Breast epithelium (tissue), 4 donors: ENCODE measurements at regions not wholly inside any gene's neighbourhood (a gene's known extent, or its start where the extent isn't known, plus 50 kb on each side); places are given as distances from the start of the nearest gene placed in this dataset.

ENCODE experiments used
- DNase-seq, 2 donors: peaks; one replicate each; pipeline ENCODE4 v3.0.0-alpha.2; 2019; ENCODE audit warnings: low spot score in 2 of 2
- H3K27ac ChIP-seq, 2 donors: fragments of 200-600 bp; sonication (generic) in 1 of 2; one replicate each; pipeline ENCODE4 v1.5.1; 2016 to 2019; ENCODE audit warnings: mild to moderate bottlenecking in 1 of 2
- H3K27me3 ChIP-seq, 2 donors: fragments of 200-600 bp; sonication (generic) in 1 of 2; one replicate each; pipeline versions ENCODE4 v1.5.1 to v1.6.0; 2017 to 2019; ENCODE audit warnings: control low read depth in 1 of 2, mild to moderate bottlenecking in 1 of 2
- H3K36me3 ChIP-seq: fragments of 200-600 bp; one replicate; pipeline ENCODE4 v1.5.1; 2019
- H3K4me1 ChIP-seq, 2 donors: fragments of 200-600 bp; sonication (generic); one replicate each; pipeline ENCODE4 v1.5.1; 2016 to 2019; ENCODE audit warnings: control low read depth in 1 of 2
- H3K4me3 ChIP-seq, 3 donors: fragments of 200-600 bp; sonication (generic); 1 replicate in 2 of 3; 2 replicates in 1 of 3; pipeline ENCODE4 v1.5.1; 2016 to 2019; ENCODE audit warnings: mild to moderate bottlenecking in 3 of 3, moderate library complexity in 2 of 3
- H3K9me3 ChIP-seq, 2 donors: fragments of 200-600 bp; sonication (generic) in 1 of 2; one replicate each; pipeline ENCODE4 v1.5.1; 2016 to 2019; ENCODE audit warnings: control low read depth in 1 of 2
- POLR2A ChIP-seq: fragments of 450-650 bp; IDR thresholded peaks from one replicate; pipeline ENCODE4 v1.6.1; 2016; ENCODE audit warnings: antibody characterized with exemption, mild to moderate bottlenecking, moderate library complexity
- POLR2AphosphoS5 ChIP-seq, 3 donors: sonication (generic); formaldehyde crosslinking; IDR thresholded peaks; one replicate each; pipeline ENCODE4 v1.6.1; 2017; ENCODE audit warnings: antibody characterized with exemption in 3 of 3
- intact Hi-C: fragments of 100-400 bp; cut with DNase I; formaldehyde crosslinking; loops from one replicate; pipeline ENCODE4 v1.15.1; 2023; ENCODE audit warnings: low total_unique reads
- TF ChIP-seq, protein P1 (sequence below), 3 donors: fragments of 450-650 bp; IDR thresholded peaks; one replicate each; pipeline ENCODE4 v1.5.1; 2016 to 2017; ENCODE audit warnings: antibody characterized with exemption in 3 of 3, mild to moderate bottlenecking in 3 of 3, moderate library complexity in 3 of 3

DNA sequence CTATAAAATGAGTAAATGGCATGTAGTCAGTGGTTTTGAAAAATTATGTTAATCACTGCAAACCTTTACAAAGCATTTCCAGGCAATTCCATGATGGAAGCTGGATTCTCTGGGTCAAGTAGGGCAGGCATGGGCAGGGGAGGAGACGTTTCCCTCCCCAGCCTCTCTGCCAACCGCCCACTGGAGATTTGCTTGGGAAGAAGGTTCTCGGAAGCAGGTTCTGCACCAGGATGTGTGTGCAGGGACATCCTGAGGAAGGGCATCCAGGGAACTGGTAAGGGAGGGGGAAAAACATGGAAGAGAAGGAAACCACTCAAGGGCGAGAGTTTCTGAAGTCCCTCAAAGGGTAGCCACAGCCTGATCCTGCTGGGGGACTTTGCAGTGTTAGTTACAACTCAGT, 469.1 kb downstream of the TSHZ3 start:
- no peak overlapping the region for H3K4me3 ChIP-seq
- intact Hi-C loops, result no loop called here
- H3K4me1 ChIP-seq, result no peaks in the 10 kb centered on the region
- no peaks in the 10 kb centered on the region for H3K9me3 ChIP-seq
- H3K27me3 ChIP-seq, result no peaks in the 10 kb centered on the region
- H3K27ac ChIP-seq, result no peak overlapping the region
- no peaks in the 10 kb centered on the region for H3K36me3 ChIP-seq
- DNase-seq, result no peak
- TF ChIP-seq POLR2AphosphoS5 (IDR thresholded peaks at IDR 0.05), result no peak
- TF ChIP-seq, protein P1, sequence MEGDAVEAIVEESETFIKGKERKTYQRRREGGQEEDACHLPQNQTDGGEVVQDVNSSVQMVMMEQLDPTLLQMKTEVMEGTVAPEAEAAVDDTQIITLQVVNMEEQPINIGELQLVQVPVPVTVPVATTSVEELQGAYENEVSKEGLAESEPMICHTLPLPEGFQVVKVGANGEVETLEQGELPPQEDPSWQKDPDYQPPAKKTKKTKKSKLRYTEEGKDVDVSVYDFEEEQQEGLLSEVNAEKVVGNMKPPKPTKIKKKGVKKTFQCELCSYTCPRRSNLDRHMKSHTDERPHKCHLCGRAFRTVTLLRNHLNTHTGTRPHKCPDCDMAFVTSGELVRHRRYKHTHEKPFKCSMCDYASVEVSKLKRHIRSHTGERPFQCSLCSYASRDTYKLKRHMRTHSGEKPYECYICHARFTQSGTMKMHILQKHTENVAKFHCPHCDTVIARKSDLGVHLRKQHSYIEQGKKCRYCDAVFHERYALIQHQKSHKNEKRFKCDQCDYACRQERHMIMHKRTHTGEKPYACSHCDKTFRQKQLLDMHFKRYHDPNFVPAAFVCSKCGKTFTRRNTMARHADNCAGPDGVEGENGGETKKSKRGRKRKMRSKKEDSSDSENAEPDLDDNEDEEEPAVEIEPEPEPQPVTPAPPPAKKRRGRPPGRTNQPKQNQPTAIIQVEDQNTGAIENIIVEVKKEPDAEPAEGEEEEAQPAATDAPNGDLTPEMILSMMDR (IDR thresholded peaks at IDR 0.05), result no peak
- no peak for TF ChIP-seq POLR2A

DNA sequence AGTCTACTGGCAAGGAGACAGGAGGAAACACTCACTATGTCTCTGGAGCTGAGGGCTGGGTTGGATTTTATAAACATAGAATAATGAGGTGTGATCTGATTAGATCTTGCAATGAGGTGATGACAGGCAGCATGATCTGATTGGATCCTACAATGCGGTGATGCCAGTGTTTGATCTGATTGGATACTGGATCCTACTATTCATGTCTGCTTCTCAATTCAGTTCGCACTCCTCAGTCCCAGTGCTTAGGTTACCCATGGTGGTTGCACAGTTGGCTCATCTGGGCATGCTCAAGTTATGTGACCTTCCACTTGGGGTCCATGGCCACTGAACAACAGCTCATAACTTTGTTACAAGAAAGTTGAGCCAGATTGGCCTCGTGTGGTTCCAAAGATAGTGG, 469.5 kb downstream of the TSHZ3 start:
- Histone ChIP-seq H3K9me3 (no peaks in the 10 kb centered on the region), H3K4me1 (no peaks in the 10 kb centered on the region), H3K27me3 (no peaks in the 10 kb centered on the region), H3K4me3 (no peak overlapping the region), H3K36me3 (no peaks in the 10 kb centered on the region), H3K27ac (no peak overlapping the region)
- intact Hi-C loops, result no loop called here
- TF ChIP-seq POLR2AphosphoS5 (IDR thresholded peaks at IDR 0.05) (no peak), POLR2A (no peak)
- TF ChIP-seq, protein P1 (IDR thresholded peaks at IDR 0.05), result no peak
- DNase-seq, result no peak

DNA sequence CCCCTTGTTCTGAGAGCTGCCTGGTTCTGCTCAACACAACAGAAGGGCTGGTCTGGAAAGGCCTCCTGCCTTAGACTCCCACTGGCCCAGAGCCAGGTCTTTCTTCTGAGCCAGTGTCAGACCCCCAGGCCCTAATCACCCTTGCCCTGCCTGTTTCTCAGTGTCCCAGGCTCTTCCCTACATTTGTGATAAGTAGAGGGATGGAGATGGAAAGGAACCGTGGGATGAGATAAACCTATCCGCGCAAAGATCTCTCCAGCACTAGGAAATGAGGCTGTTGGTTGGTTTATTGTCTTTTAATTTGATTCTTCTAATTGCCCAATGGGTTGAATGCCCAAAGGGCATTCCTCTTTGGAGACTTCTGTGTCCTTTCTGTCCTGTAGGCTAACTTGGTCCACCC, 470.0 kb downstream of the TSHZ3 start:
- DNase-seq, result no peak
- TF ChIP-seq POLR2AphosphoS5 (IDR thresholded peaks at IDR 0.05) (no peak), POLR2A (no peak)
- TF ChIP-seq, protein P1 (IDR thresholded peaks at IDR 0.05), result no peak
- H3K36me3 ChIP-seq, result no peaks in the 10 kb centered on the region
- H3K4me1 ChIP-seq, result no peaks in the 10 kb centered on the region
- no peak overlapping the region for H3K27ac ChIP-seq
- H3K27me3 ChIP-seq, result no peaks in the 10 kb centered on the region
- no peak overlapping the region for H3K4me3 ChIP-seq
- intact Hi-C loops, result no loop called here
- H3K9me3 ChIP-seq, result no peaks in the 10 kb centered on the region

DNA sequence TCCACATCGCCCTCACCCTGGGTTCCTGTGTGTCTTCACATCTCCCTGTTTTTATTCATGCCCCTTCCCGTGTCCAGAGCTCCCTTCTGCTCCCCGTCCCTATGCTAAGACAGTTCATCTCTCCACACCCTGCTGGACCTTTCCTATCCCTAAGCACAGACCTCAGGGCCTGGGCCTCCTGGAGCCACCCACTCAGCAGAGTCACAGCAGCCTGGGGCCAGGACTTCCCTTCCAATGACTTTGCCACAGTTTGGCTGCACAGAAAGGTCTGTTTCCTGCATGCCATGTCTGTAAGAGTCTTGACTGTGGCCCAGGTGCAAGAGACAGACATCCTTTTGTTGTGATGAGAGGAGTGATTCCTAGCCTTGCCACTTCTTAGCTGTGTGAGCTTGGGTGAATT, 470.7 kb downstream of the TSHZ3 start:
- Histone ChIP-seq H3K4me1 (no peaks in the 10 kb centered on the region), H3K9me3 (no peaks in the 10 kb centered on the region), H3K36me3 (no peaks in the 10 kb centered on the region), H3K27ac (no peak overlapping the region), H3K4me3 (no peak overlapping the region), H3K27me3 (no peaks in the 10 kb centered on the region)
- intact Hi-C loops, result no loop called here
- no peak for TF ChIP-seq POLR2AphosphoS5 (IDR thresholded peaks at IDR 0.05)
- no peak for TF ChIP-seq POLR2A
- TF ChIP-seq, protein P1 (IDR thresholded peaks at IDR 0.05), result no peak
- no peak for DNase-seq

DNA sequence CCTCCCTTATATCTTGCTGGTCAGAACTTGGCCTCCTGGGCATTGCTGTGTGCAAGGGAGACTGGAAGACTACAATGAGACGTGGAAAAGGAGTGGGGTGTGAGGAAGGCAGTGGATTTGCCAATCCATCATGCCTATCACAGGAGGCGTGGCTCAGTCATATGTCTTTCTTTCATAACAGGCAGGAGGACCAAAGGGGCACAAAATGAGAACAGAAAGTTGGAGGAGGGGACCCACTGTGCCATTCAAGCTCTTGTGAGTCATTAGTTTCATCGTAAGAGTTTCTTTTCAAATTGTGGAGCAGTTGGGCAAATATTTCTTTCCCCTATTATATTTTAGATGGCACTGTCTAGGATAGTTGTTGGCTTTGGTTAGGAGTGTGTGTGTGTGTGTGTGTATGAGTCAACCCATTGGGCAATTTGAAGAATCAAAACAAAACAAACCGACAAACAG, 471.5 kb downstream of the TSHZ3 start:
- H3K4me1 ChIP-seq, result no peaks in the 10 kb centered on the region
- no peak for TF ChIP-seq POLR2AphosphoS5 (IDR thresholded peaks at IDR 0.05)
- TF ChIP-seq, protein P1 (IDR thresholded peaks at IDR 0.05), result no peak
- TF ChIP-seq POLR2A, result no peak
- intact Hi-C loops, result no loop called here
- H3K27me3 ChIP-seq, result no peaks in the 10 kb centered on the region
- no peaks in the 10 kb centered on the region for H3K36me3 ChIP-seq
- peak in 1 of 2 donors; percentile 22 for DNase-seq
- no peak overlapping the region for H3K4me3 ChIP-seq
- no peaks in the 10 kb centered on the region for H3K9me3 ChIP-seq
- H3K27ac ChIP-seq, result no peak overlapping the region
